Astrocyte of the cerebellum (primary cell): ENCODE measurements at regions not wholly inside any gene's neighbourhood (a gene's known extent, or its start where the extent isn't known, plus 50 kb on each side); places are given as distances from the start of the nearest gene placed in this dataset.
A peak's percentile ranks its signal among the peaks of the same experiment; 100 is the strongest.

Source experiments
- DNase-seq: peaks from one replicate; pipeline ENCODE4 v3.0.0-alpha.2; 2011; ENCODE audit warnings: low read depth
- H3K4me3 ChIP-seq: 2 replicates; pipeline ENCODE4 v1.5.1; 2011; ENCODE audit warnings: mild to moderate bottlenecking, low read depth, low read length, moderate library complexity
- in situ Hi-C: cut with HindIII; loops from 2 replicates; pipeline ENCODE4 v1.10.0; 2017; ENCODE audit warnings: low sequenced_read_pairs
- TF ChIP-seq, protein P1 (sequence below): IDR thresholded peaks from 2 replicates; pipeline ENCODE4 v1.5.1; 2012; ENCODE audit warnings: low read length, low read depth, moderate library complexity, mild to moderate bottlenecking; ENCODE audit errors: missing control alignments

DNA sequence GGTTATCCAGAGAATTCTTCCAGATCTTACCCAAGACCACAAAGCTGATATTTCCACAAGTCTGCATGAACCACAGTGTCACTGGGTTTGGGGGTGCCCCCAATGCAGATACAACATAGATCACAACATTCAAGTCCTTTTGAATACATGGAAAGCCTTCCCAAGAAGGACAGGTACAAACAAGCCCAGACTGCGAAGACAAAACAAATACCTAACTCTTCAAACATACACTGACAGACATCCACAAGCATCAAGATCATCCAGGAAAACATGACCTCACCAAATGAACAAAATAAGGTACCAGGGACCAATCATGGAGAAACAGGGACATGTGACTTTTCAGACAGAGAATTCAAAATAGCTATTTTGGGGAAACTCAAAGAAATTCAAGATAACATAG lies 93.1 kb downstream of the MDH1 start:
- TF ChIP-seq, protein P1, sequence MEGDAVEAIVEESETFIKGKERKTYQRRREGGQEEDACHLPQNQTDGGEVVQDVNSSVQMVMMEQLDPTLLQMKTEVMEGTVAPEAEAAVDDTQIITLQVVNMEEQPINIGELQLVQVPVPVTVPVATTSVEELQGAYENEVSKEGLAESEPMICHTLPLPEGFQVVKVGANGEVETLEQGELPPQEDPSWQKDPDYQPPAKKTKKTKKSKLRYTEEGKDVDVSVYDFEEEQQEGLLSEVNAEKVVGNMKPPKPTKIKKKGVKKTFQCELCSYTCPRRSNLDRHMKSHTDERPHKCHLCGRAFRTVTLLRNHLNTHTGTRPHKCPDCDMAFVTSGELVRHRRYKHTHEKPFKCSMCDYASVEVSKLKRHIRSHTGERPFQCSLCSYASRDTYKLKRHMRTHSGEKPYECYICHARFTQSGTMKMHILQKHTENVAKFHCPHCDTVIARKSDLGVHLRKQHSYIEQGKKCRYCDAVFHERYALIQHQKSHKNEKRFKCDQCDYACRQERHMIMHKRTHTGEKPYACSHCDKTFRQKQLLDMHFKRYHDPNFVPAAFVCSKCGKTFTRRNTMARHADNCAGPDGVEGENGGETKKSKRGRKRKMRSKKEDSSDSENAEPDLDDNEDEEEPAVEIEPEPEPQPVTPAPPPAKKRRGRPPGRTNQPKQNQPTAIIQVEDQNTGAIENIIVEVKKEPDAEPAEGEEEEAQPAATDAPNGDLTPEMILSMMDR = no peak
- no peak for DNase-seq
- H3K4me3 ChIP-seq = no peak overlapping the region
- in situ Hi-C loops = loop anchor here (25.0 kb wide), 1 partner anchor 180 kb away; no protein-coding TSS in a partner anchor

DNA sequence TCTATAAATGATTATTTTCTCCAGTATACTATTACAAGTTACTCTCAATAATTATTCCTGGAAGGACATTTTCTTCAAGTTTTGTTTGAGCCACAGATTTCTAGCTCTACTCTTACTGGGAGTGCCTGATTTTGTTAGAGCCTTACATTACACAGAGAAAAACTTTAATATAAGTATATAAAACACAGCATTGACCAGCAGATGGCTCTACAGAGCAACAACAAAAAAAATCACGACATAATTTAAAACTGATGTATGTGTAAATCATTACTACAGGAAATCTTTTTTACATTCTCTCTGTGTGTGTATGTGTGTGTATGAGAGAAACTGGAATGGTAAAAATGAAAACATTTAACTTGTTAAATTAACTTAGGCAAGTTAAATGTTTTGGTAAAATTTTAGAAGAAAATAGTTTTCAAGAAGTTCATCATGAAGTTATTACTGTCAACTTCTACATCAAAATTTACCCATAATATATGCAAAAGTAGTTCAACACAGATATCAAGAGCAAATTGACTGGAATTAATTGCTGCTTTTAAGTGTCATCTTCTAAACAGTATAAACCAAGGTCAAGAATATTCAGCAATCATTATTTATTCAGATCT lies 103.3 kb downstream of the MDH1 start:
- TF ChIP-seq, protein P1 = peak; percentile 27
- H3K4me3 ChIP-seq = no peak overlapping the region
- peak; percentile 36 for DNase-seq
- in situ Hi-C loops = loop anchor here (25.0 kb wide), 1 partner anchor 170 kb away; no protein-coding TSS in a partner anchor

DNA sequence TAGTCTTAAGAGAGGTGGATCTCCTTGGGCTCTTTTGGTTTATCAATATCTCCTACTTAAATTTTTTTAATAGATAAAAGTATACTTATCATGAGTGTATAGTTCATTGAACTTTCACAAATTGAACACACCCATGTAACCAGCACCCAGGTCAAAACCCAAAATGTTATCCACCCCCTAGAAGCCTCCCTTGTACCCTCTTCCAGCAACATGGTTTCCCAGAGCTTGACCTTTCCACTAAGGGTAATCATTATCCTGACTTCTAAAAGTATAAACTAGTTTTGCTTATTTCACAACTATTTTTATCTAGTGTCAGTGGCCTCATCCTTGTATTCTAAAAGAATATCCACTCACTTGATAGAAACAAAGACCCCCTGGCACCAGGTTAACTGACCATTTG lies 106.8 kb downstream of the MDH1 start:
- in situ Hi-C loops = loop anchor here (25.0 kb wide), 1 partner anchor 167 kb away; no protein-coding TSS in a partner anchor
- TF ChIP-seq, protein P1 = no peak
- DNase-seq = no peak

DNA sequence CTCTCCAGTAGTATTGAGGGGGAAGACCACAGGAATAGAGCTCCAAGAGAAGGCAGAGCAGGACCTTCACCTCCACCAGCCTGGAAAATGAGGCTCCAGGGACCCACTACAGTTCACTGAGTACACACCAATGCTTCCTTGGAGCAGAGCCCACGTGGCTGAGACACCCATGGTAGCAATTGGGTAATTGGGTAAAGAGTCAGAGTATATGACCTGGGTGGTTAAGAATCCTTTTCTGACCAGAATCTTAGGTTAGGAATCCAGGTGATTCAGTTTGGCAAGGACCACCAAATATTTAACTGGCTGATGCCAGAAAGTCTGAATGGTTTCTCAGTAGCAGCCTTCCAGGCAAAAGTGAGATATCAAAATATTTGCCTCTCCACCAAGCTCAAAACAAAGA lies 107.7 kb downstream of the MDH1 start:
- no peak for DNase-seq
- H3K4me3 ChIP-seq = no peak overlapping the region
- TF ChIP-seq, protein P1 = no peak
- in situ Hi-C loops = loop anchor here (25.0 kb wide), 1 partner anchor 166 kb away; no protein-coding TSS in a partner anchor

More for the DNA sequence above, 106.8 kb downstream of the MDH1 start:
- H3K4me3 ChIP-seq = no peak overlapping the region

DNA sequence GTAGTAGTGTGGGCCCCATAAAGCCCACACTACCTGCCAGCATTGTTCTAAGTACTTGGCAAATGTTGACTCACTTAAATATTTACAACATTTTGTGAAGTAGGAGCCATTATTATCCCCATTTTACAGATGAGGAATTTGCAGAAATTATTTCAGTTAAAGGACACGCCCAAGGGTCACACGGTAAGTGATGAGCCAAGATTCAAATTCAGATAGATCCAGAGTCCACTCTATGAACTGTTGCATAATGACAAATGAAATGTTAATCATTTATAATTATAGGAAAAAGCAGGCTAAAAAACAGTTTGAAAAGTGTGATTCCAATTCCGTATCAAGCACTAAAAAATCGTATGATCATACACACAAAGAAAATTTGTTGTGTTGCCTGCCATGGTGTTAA lies 108.4 kb downstream of the MDH1 start:
- in situ Hi-C loops = loop anchor here (25.0 kb wide), 1 partner anchor 165 kb away; no protein-coding TSS in a partner anchor
- DNase-seq = no peak
- H3K4me3 ChIP-seq = no peak overlapping the region

DNA sequence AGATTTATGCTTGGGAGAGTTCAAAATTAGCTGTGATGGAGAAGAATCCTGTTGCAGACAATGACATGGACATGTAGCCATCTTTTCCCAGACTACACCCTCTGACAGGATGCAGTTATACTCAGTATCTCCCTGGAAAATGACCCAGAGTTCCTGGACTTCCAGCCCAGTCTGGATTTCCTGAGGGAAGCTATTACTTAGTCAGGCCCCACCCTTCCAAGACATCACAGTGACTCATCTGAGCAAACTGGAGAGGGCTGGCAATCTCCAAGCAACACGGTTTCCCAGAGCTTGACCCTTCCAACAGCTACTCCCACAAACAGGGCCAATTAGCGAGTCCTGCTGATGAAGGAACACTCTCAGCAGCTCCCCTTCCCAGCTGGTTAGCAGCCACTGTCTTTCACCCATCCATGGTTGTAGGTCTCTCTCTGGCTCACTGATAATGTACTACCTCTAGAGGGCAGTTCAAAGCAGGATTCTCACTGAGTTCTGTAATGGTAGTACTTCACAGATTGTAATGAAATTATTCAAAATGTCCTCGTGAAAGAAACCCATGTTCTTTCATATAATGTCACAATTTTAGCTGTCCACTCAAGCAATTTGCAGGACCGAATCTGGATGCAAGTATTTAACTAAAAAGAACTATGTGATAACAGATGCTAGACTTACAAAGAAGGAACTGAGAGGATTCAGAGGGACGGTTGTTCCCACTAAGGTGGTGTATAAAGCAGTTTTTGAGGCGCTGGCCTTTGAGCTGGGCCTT lies 110.2 kb downstream of the MDH1 start:
- H3K4me3 ChIP-seq = no peak overlapping the region
- in situ Hi-C loops = loop anchor here (25.0 kb wide), 1 partner anchor 163 kb away; no protein-coding TSS in a partner anchor
- peak; percentile 68 for DNase-seq
- TF ChIP-seq, protein P1 = peak; percentile 72

More for the DNA sequence above, 108.4 kb downstream of the MDH1 start:
- TF ChIP-seq, protein P1 = no peak
